NCI-H146 (cell line): ENCODE measurements at regions not wholly inside any gene's neighbourhood (a gene's known extent, or its start where the extent isn't known, plus 50 kb on each side); places are given as distances from the start of the nearest gene placed in this dataset.

Experiments used
- DNase-seq: peaks from one replicate; lab custom pipeline; 2025; lab: John Stamatoyannopoulos, UW

- no peak for DNase-seq
Measured at GRCh38 chr13:48761256-48761655, 107.5 kb downstream of the CYSLTR2 start.

GRCh38 chr13:48769107-48769704 lies 115.5 kb downstream of the CYSLTR2 start:
- DNase-seq = peak; percentile 75

GRCh38 chr13:48770372-48770771 lies 116.6 kb downstream of the CYSLTR2 start:
- DNase-seq = no peak

GRCh38 chr13:48772908-48773307 lies 119.2 kb downstream of the CYSLTR2 start:
- DNase-seq = no peak

GRCh38 chr13:48773531-48774275 lies 120.0 kb downstream of the CYSLTR2 start:
- DNase-seq = no peak

GRCh38 chr13:48775285-48775684 lies 121.6 kb downstream of the CYSLTR2 start:
- DNase-seq = no peak

- DNase-seq = no peak
Measured at GRCh38 chr13:48775804-48776203, 122.1 kb downstream of the CYSLTR2 start.

- DNase-seq = no peak
Measured at GRCh38 chr13:48776401-48776800, 122.7 kb downstream of the CYSLTR2 start.

- DNase-seq = no peak
Measured at GRCh38 chr13:48778610-48779009, 124.9 kb downstream of the CYSLTR2 start.

GRCh38 chr13:48780713-48781341 lies 127.1 kb downstream of the CYSLTR2 start:
- DNase-seq = no peak

- no peak for DNase-seq
Measured at GRCh38 chr13:48782429-48782840, 128.7 kb downstream of the CYSLTR2 start.

- no peak for DNase-seq
Measured at GRCh38 chr13:48783181-48783630, 129.5 kb downstream of the CYSLTR2 start.

GRCh38 chr13:48783695-48784230 lies 130.0 kb downstream of the CYSLTR2 start:
- no peak for DNase-seq

- DNase-seq = no peak
Measured at GRCh38 chr13:48784916-48785548, 131.3 kb downstream of the CYSLTR2 start.

- DNase-seq = no peak
Measured at GRCh38 chr13:48790199-48790598, 136.5 kb downstream of the CYSLTR2 start.

GRCh38 chr13:48790966-48791365 lies 137.2 kb downstream of the CYSLTR2 start:
- DNase-seq = no peak

GRCh38 chr13:48797127-48797526 lies 143.4 kb downstream of the CYSLTR2 start:
- DNase-seq = no peak

- no peak for DNase-seq
Measured at GRCh38 chr13:48797761-48798160, 144.0 kb downstream of the CYSLTR2 start.

- no peak for DNase-seq
Measured at GRCh38 chr13:48798180-48798579, 144.5 kb downstream of the CYSLTR2 start.

- DNase-seq = no peak
Measured at GRCh38 chr13:48801255-48801654, 147.5 kb downstream of the CYSLTR2 start.

GRCh38 chr13:48804821-48805601 lies 151.3 kb downstream of the CYSLTR2 start:
- no peak for DNase-seq

GRCh38 chr13:48806522-48806921 lies 152.8 kb downstream of the CYSLTR2 start:
- DNase-seq = no peak
